Tibial nerve (tissue), 4 donors: ENCODE measurements at regions not wholly inside any gene's neighbourhood (a gene's known extent, or its start where the extent isn't known, plus 50 kb on each side); places are given as distances from the start of the nearest gene placed in this dataset.

Experiments used
- EP300 ChIP-seq, 2 donors: sonication (generic); formaldehyde crosslinking; IDR thresholded peaks; one replicate each; pipeline ENCODE4 v1.6.1; 2017; ENCODE audit warnings: antibody characterized with exemption in 2 of 2, mild to moderate bottlenecking in 1 of 2
- POLR2A ChIP-seq, 2 donors: fragments of 450-650 bp; IDR thresholded peaks; one replicate each; pipeline ENCODE4 v1.6.1; 2017; ENCODE audit warnings: antibody characterized with exemption in 2 of 2, mild to moderate bottlenecking in 2 of 2, moderate library complexity in 2 of 2
- TF ChIP-seq, protein P1 (sequence below), 5 experiments: fragments of 200-600 bp in 3 of 5; fragments of 450-650 bp in 2 of 5; sonication (generic) in 3 of 5; IDR thresholded peaks; one replicate each; pipeline ENCODE4 v1.5.1; 2016 to 2019; ENCODE audit warnings: antibody characterized with exemption in 5 of 5, mild to moderate bottlenecking in 3 of 5, moderate library complexity in 2 of 5

DNA sequence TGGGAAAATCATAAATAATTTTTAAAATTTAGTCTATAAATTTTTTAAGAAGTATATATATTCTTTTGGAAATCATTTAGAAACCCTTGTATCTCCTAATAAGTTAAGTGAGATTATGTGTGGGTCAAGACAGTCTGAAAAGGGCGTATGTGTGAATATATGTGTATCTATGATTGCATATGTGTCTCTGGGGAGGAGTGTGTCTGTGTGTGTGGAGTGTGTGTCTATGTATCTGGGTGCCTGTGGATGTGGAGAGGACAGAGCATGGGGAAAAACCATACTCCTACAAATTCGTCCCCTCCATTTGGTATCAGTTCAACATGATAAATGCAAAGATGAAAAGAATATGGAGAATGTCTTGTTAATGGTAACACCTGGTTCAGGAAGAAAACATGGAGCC, 342.0 kb upstream of the ACTBL2 start:
- TF ChIP-seq POLR2A (IDR thresholded peaks at IDR 0.05): no peak
- TF ChIP-seq, protein P1, sequence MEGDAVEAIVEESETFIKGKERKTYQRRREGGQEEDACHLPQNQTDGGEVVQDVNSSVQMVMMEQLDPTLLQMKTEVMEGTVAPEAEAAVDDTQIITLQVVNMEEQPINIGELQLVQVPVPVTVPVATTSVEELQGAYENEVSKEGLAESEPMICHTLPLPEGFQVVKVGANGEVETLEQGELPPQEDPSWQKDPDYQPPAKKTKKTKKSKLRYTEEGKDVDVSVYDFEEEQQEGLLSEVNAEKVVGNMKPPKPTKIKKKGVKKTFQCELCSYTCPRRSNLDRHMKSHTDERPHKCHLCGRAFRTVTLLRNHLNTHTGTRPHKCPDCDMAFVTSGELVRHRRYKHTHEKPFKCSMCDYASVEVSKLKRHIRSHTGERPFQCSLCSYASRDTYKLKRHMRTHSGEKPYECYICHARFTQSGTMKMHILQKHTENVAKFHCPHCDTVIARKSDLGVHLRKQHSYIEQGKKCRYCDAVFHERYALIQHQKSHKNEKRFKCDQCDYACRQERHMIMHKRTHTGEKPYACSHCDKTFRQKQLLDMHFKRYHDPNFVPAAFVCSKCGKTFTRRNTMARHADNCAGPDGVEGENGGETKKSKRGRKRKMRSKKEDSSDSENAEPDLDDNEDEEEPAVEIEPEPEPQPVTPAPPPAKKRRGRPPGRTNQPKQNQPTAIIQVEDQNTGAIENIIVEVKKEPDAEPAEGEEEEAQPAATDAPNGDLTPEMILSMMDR (IDR thresholded peaks at IDR 0.05): no peak
- no peak for TF ChIP-seq EP300 (IDR thresholded peaks at IDR 0.05)
